SK-N-MC (cell line): ENCODE measurements at regions not wholly inside any gene's neighbourhood (a gene's known extent, or its start where the extent isn't known, plus 50 kb on each side); places are given as distances from the start of the nearest gene placed in this dataset.

Experiments used
- EZH2 ChIP-seq: fragments of 200-600 bp; sonication (generic); IDR thresholded peaks from one replicate; pipeline ENCODE4 v1.6.1; 2017; ENCODE audit warnings: antibody characterized with exemption
- POLR2AphosphoS5 ChIP-seq: IDR thresholded peaks from 2 replicates; pipeline ENCODE4 v1.6.1; 2012; ENCODE audit warnings: mild to moderate bottlenecking, low read depth, low read length, borderline replicate concordance

DNA sequence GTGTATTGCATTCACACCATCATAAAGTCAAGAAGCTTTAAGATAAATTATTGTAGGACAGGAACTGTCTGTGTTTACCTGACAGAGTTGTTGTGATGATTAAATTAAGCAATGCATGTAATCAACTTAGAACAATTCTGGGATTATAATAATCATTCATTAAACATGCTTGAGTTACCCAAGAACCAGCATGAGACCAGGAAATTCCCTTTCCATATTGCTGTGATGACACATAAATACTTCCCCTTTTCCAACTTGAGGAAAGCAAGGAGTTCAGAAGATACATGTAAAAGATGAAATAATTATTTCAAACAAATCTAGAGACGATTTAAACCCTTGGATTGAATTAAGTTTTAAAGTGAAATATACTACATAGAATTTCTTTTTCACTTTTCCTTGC is 404.4 kb downstream of the GJA1 start:
- TF ChIP-seq POLR2AphosphoS5 (no peak), EZH2 (no peak)
